PFSK-1 (cell line): ENCODE measurements at regions not wholly inside any gene's neighbourhood (a gene's known extent, or its start where the extent isn't known, plus 50 kb on each side); places are given as distances from the start of the nearest gene placed in this dataset.

ENCODE experiments used
- FOXP2 ChIP-seq: optimal IDR thresholded peaks from 2 replicates; pipeline ENCODE3; 2011; ENCODE audit warnings: borderline replicate concordance, control low read depth, inconsistent platforms; ENCODE audit not compliant: insufficient read depth; ENCODE audit errors: extremely low read length, extremely low read depth
- POLR2AphosphoS5 ChIP-seq: IDR thresholded peaks from 2 replicates; pipeline ENCODE4 v1.6.1; 2012; ENCODE audit warnings: low read depth, mild to moderate bottlenecking, control low read depth, low read length, moderate library complexity
- SIN3A ChIP-seq: IDR thresholded peaks from 2 replicates; pipeline ENCODE4 v1.6.1; 2012; ENCODE audit warnings: mild to moderate bottlenecking, low read length, moderate library complexity, borderline replicate concordance; ENCODE audit not compliant: insufficient read depth
- TAF1 ChIP-seq: IDR thresholded peaks from 2 replicates; pipeline ENCODE4 v1.6.1; 2012; ENCODE audit warnings: low read length, control low read depth, borderline replicate concordance; ENCODE audit not compliant: insufficient read depth
- TF ChIP-seq, protein P1 (sequence below), 2 experiments: IDR thresholded peaks; 2 replicates each; pipeline versions ENCODE4 v1.6.1 to v1.8.0; 2011 to 2012; ENCODE audit warnings: low read depth in 2 of 2, low read length in 2 of 2, control low read depth in 1 of 2, inconsistent platforms in 1 of 2, mild to moderate bottlenecking in 1 of 2, moderate library complexity in 1 of 2; ENCODE audit not compliant: insufficient read depth in 1 of 2

GRCh38 chr4:137432446-137433311 is 99.6 kb downstream of the PCDH18 start:
- TF ChIP-seq FOXP2 (no peak), TAF1 (no peak), SIN3A (no peak), POLR2AphosphoS5 (no peak)
- TF ChIP-seq, protein P1, sequence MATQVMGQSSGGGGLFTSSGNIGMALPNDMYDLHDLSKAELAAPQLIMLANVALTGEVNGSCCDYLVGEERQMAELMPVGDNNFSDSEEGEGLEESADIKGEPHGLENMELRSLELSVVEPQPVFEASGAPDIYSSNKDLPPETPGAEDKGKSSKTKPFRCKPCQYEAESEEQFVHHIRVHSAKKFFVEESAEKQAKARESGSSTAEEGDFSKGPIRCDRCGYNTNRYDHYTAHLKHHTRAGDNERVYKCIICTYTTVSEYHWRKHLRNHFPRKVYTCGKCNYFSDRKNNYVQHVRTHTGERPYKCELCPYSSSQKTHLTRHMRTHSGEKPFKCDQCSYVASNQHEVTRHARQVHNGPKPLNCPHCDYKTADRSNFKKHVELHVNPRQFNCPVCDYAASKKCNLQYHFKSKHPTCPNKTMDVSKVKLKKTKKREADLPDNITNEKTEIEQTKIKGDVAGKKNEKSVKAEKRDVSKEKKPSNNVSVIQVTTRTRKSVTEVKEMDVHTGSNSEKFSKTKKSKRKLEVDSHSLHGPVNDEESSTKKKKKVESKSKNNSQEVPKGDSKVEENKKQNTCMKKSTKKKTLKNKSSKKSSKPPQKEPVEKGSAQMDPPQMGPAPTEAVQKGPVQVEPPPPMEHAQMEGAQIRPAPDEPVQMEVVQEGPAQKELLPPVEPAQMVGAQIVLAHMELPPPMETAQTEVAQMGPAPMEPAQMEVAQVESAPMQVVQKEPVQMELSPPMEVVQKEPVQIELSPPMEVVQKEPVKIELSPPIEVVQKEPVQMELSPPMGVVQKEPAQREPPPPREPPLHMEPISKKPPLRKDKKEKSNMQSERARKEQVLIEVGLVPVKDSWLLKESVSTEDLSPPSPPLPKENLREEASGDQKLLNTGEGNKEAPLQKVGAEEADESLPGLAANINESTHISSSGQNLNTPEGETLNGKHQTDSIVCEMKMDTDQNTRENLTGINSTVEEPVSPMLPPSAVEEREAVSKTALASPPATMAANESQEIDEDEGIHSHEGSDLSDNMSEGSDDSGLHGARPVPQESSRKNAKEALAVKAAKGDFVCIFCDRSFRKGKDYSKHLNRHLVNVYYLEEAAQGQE (IDR thresholded peaks at IDR 0.05; ENCODE audit: insufficient read depth in 1 of 2, low read depth in 2 of 2, low read length in 2 of 2) = no peak

- no peak for TF ChIP-seq POLR2AphosphoS5
- TF ChIP-seq, protein P1 (IDR thresholded peaks at IDR 0.05; ENCODE audit: insufficient read depth in 1 of 2, low read depth in 2 of 2, low read length in 2 of 2) = no peak
- TF ChIP-seq FOXP2 = no peak
- TF ChIP-seq TAF1 = no peak
- TF ChIP-seq SIN3A = no peak
Measured at GRCh38 chr4:137430171-137430570, 102.1 kb downstream of the PCDH18 start.

DNA sequence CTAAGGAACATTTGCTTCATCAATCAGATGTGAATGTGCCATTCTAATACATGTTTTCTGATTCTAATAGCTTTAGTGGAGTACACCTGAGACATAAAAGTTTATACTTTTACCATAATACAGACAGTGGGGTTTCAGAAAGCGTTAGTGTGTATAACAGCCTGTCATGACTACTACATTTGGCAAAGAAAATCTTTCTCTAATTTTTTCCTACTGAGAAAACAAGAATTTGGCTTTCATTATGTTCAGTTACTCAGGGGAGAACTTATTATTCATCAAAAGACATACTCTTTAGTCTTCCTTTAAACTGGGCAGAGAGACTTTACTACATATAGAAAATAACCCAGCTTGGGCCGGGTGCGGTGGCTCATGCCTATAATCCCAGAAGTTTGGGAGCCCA is 104.9 kb downstream of the PCDH18 start:
- no peak for TF ChIP-seq TAF1
- no peak for TF ChIP-seq SIN3A
- no peak for TF ChIP-seq FOXP2
- TF ChIP-seq, protein P1 (IDR thresholded peaks at IDR 0.05; ENCODE audit: insufficient read depth in 1 of 2, low read depth in 2 of 2, low read length in 2 of 2) = no peak
- TF ChIP-seq POLR2AphosphoS5 = no peak

- TF ChIP-seq FOXP2 = no peak
- TF ChIP-seq POLR2AphosphoS5 = no peak
- no peak for TF ChIP-seq SIN3A
- TF ChIP-seq, protein P1 (IDR thresholded peaks at IDR 0.05; ENCODE audit: insufficient read depth in 1 of 2, low read depth in 2 of 2, low read length in 2 of 2) = no peak
- TF ChIP-seq TAF1 = no peak
Measured at GRCh38 chr4:137425281-137425680, 107.0 kb downstream of the PCDH18 start.
